Activated B cell treated with CpG ODN at 0.5 μM for 24 hours (primary cell): ENCODE measurements at regions not wholly inside any gene's neighbourhood (a gene's known extent, or its start where the extent isn't known, plus 50 kb on each side); places are given as distances from the start of the nearest gene placed in this dataset.

ENCODE experiments used
- ATAC-seq: fragments of 200-7000 bp; cut with Tn5 transposase; one replicate; pipeline ENCODE4 v1.10.0; 2021; ENCODE audit warnings: low read depth, mild to moderate bottlenecking, moderate library complexity
- CTCF ChIA-PET: fragments of 350-600 bp; sonication (Branson Sonifier 250); formaldehyde crosslinking; loops from one replicate; lab custom pipeline; 2021; ENCODE audit warnings: antibody characterized with exemption; lab: Charles Lee
- POLR2A ChIA-PET: fragments of 350-600 bp; sonication (Branson Sonifier 250); formaldehyde crosslinking; loops from one replicate; lab custom pipeline; 2021; ENCODE audit warnings: antibody characterized with exemption; lab: Charles Lee
- DNase-seq: peaks from one replicate; pipeline ENCODE4 v3.0.0; 2022
- H3K27ac Mint-ChIP-seq: one replicate; pipeline ENCODE4 v1.8.0; 2020; ENCODE audit warnings: mixed read lengths
- H3K27me3 Mint-ChIP-seq: one replicate; pipeline ENCODE4 v1.8.0; 2021; ENCODE audit warnings: mixed read lengths
- H3K36me3 Mint-ChIP-seq: one replicate; pipeline ENCODE4 v1.8.0; 2021; ENCODE audit warnings: low read depth, mixed read lengths
- H3K4me1 Mint-ChIP-seq: one replicate; pipeline ENCODE4 v1.8.0; 2021; ENCODE audit warnings: mixed read lengths
- H3K4me3 Mint-ChIP-seq: one replicate; pipeline ENCODE4 v1.8.0; 2020; ENCODE audit warnings: mild to moderate bottlenecking, mixed read lengths
- H3K9me3 Mint-ChIP-seq: one replicate; pipeline ENCODE4 v1.8.0; 2020; ENCODE audit warnings: mixed read lengths
- intact Hi-C: fragments of 100-400 bp; cut with micrococcal nuclease; formaldehyde crosslinking; loops from one replicate; pipeline ENCODE4 v1.15.1; 2024
- TF ChIP-seq, protein P1 (sequence below): fragments of 200-600 bp; IDR thresholded peaks from one replicate; pipeline ENCODE4 v1.8.0; 2022; ENCODE audit warnings: antibody characterized with exemption, mild to moderate bottlenecking

DNA sequence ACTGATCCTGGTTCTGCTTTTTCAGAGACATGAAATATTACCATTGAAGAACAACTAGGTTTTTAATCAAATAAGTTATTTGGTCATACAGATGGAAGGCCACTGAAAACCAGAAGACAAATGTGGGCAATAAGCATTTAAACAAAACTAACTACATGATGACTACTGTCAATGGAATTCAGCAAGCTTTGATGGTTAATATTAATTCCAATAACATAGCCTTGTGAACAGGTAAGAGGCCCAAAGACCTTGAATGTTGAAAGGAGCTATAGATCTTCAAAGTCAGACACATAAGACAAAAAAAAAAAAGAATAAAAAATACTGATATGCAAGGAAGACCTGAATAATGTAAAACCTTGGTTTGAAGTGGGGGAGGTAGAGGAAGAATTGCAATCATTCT lies 1955.6 kb upstream of the CELF4 start:
- no peaks in the 10 kb centered on the region for H3K9me3 Mint-ChIP-seq
- H3K36me3 Mint-ChIP-seq, result no peaks in the 10 kb centered on the region
- no peak for ATAC-seq
- no peaks in the 10 kb centered on the region for H3K4me1 Mint-ChIP-seq
- intact Hi-C loops, result no loop called here
- TF ChIP-seq, protein P1, sequence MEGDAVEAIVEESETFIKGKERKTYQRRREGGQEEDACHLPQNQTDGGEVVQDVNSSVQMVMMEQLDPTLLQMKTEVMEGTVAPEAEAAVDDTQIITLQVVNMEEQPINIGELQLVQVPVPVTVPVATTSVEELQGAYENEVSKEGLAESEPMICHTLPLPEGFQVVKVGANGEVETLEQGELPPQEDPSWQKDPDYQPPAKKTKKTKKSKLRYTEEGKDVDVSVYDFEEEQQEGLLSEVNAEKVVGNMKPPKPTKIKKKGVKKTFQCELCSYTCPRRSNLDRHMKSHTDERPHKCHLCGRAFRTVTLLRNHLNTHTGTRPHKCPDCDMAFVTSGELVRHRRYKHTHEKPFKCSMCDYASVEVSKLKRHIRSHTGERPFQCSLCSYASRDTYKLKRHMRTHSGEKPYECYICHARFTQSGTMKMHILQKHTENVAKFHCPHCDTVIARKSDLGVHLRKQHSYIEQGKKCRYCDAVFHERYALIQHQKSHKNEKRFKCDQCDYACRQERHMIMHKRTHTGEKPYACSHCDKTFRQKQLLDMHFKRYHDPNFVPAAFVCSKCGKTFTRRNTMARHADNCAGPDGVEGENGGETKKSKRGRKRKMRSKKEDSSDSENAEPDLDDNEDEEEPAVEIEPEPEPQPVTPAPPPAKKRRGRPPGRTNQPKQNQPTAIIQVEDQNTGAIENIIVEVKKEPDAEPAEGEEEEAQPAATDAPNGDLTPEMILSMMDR, result no peak
- no peaks in the 10 kb centered on the region for H3K27me3 Mint-ChIP-seq
- ChIA-PET POLR2A (no interaction called here), CTCF (interaction anchor here (0.6 kb wide), 1 partner anchor 516 kb away, joined by 3 read pairs; no protein-coding TSS in a partner anchor)
- no peak overlapping the region for H3K4me3 Mint-ChIP-seq
- no peak for DNase-seq
- no peak overlapping the region for H3K27ac Mint-ChIP-seq

DNA sequence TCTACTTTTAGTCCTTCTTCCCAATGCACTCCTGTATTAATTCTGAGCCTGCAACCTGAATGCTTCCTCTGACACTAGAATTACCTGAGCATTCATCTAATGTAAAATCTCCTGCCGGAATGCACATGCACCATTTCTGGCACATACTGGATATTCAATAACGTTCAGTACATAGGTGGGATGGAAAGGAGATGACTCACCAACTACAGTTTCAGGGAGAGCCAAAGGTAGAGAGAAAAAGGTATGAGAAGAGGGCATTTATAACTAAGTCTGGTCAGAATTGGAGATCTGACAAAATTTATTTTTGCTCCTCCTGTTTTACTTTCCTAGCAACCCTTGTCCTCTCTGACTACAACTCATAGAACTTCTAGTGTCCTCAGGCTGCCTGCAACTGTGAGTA lies 1954.1 kb upstream of the CELF4 start:
- Mint-ChIP-seq H3K4me3 (no peak overlapping the region), H3K4me1 (no peaks in the 10 kb centered on the region), H3K27me3 (no peaks in the 10 kb centered on the region), H3K36me3 (no peaks in the 10 kb centered on the region), H3K27ac (no peak overlapping the region), H3K9me3 (no peaks in the 10 kb centered on the region)
- DNase-seq, result no peak
- intact Hi-C loops, result no loop called here
- CTCF ChIA-PET, result no interaction called here
- TF ChIP-seq, protein P1, result no peak
- POLR2A ChIA-PET, result no interaction called here
- no peak for ATAC-seq

DNA sequence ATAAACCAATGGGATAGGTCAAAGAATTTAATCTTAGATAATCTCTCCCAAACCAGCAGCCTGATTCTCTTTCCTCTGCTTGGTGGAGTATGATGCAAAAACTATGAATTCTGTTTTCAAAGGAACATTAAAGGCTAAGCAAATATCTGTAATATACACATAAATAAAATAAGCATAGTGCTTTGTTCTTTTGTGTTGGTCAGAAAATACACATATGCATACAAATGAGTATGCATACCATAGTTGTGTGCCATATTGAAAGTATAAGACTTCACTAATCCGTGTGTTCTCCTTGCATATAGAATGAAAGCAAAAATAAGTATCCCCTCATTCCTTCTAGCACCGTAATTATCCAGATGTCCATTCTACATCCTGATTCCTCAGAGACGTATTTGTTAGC lies 1949.7 kb upstream of the CELF4 start:
- TF ChIP-seq, protein P1, result no peak
- CTCF ChIA-PET, result no interaction called here

DNA sequence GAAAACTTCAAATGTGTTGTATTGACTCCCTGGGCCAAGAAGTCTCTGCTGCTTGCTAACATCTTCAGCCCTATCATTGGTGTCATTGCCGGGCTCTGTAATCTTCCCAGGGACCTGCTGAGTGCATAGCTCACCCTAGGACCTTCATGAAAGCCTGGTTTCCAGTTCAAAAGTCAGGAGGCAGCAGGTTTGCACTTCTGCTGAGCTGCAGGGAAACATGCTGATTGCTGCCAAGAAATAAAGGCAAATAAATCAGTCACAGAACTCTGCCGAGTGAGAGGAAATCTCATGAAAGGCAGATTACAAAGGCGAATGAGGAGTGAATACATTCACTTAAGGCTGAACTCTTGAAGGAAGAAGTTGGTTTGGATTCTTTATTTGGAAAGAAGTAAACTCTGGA lies 1947.6 kb upstream of the CELF4 start:
- no peak for DNase-seq
- H3K4me3 Mint-ChIP-seq, result no peak overlapping the region
- no peaks in the 10 kb centered on the region for H3K9me3 Mint-ChIP-seq
- POLR2A ChIA-PET, result no interaction called here
- TF ChIP-seq, protein P1, result no peak
- no peaks in the 10 kb centered on the region for H3K36me3 Mint-ChIP-seq
- H3K27ac Mint-ChIP-seq, result no peak overlapping the region
- CTCF ChIA-PET, result no interaction called here
- H3K27me3 Mint-ChIP-seq, result no peaks in the 10 kb centered on the region
- intact Hi-C loops, result no loop called here
- no peak for ATAC-seq
- H3K4me1 Mint-ChIP-seq, result no peaks in the 10 kb centered on the region

More for the DNA sequence above, 1949.7 kb upstream of the CELF4 start:
- no peak overlapping the region for H3K4me3 Mint-ChIP-seq
- ATAC-seq, result no peak
- DNase-seq, result no peak
- intact Hi-C loops, result no loop called here
- H3K27me3 Mint-ChIP-seq, result no peaks in the 10 kb centered on the region
- H3K27ac Mint-ChIP-seq, result no peak overlapping the region
- POLR2A ChIA-PET, result no interaction called here
- H3K9me3 Mint-ChIP-seq, result no peaks in the 10 kb centered on the region
- H3K36me3 Mint-ChIP-seq, result no peaks in the 10 kb centered on the region
- H3K4me1 Mint-ChIP-seq, result no peaks in the 10 kb centered on the region

DNA sequence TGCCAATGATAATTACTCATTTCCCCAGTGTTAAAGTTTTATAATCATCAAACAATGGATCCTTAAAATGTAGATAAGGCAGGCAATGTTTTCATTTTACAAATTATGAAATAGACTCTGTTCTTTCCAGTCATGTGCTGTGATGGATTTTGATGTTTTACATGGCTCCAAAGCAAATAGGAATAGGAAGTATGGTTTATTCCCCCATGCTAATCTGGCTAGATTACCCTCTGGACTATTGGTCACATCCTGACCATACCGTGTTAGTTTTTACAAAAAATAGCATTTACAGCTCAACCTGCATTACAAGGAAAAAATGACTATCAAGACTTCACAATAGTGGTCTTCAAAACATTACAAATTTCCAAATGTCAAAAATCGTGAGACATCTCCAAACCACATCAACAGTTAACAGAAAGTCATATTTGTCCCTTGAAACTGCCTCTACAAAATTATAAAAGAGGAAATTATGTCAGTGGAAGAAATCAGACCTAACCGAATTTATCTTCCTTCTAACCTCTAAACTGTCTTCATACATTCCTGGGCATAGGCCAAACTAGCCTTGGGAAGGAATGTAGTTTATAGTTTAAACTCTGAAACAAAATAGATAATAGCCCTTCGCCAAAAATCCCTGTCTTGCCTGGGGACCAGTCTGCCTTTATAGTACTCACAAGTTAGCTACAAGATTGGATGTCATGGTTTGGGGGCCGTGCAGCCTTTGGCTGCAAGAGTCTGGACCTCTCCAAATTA lies 1941.2 kb upstream of the CELF4 start:
- ATAC-seq (no peak), DNase-seq (no peak)
- intact Hi-C loops, result no loop called here
- TF ChIP-seq, protein P1, result no peak
- Mint-ChIP-seq H3K36me3 (no peaks in the 10 kb centered on the region), H3K4me3 (no peak overlapping the region), H3K4me1 (no peaks in the 10 kb centered on the region), H3K27ac (no peak overlapping the region), H3K9me3 (no peaks in the 10 kb centered on the region), H3K27me3 (no peaks in the 10 kb centered on the region)
- CTCF ChIA-PET, result no interaction called here
- POLR2A ChIA-PET, result no interaction called here
